HG03432 (cell line): ENCODE measurements at regions not wholly inside any gene's neighbourhood (a gene's known extent, or its start where the extent isn't known, plus 50 kb on each side); places are given as distances from the start of the nearest gene placed in this dataset.
A peak's percentile ranks its signal among the peaks of the same experiment; 100 is the strongest.
"Not testable (repeated sequence)": the region's sequence is repeated elsewhere in the genome, so short reads cannot be mapped to it uniquely, and the experiment has no call there.

Source experiments
- ATAC-seq: cut with Tn5 transposase; IDR thresholded peaks from one replicate; pipeline ENCODE4 v1.9.1; 2021; ENCODE audit warnings: mild to moderate bottlenecking, moderate library complexity; ENCODE audit not compliant: unreplicated experiment

DNA sequence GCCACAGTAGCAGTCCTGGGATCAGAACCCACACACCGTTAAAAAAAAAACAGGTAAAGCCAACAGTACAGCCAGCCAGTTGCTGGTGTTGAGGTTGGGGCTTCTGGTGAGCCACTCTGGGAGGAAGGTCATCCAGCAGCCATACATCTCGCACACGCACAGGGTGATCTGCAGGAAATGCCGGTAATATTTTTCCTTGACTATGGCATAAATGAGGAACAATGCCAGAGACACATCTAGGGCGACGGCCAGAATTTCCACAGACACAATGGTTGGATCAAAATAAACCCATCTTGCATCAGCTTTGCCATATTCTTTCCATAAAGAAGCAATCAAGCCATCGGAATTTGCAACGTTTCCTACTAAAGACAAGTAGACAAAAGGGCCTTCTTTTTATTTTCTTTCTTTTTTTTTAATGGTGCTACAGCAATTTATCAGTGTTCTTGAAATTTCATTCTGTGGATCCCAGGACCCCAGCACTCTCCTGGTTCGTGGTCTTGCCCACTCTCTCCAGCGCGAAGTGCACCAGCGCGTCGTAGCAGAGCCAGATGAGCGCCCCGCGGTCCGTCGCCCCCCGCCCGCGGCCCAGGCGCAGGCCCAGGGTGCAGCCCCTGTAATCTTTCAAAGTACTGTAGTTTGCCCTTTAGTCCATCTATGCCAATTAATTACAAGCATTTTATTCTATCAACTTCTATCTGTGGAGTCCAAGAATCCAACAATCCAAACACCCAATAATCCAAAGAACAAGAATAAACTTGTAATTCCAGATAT lies 861.0 kb downstream of the CDH11 start:
- not testable (repeated sequence) for ATAC-seq

- no peak for ATAC-seq
Measured at GRCh38 chr16:64254443-64255367, 867.2 kb downstream of the CDH11 start.

GRCh38 chr16:64253525-64253924 lies 868.3 kb downstream of the CDH11 start:
- ATAC-seq = peak; percentile 67

DNA sequence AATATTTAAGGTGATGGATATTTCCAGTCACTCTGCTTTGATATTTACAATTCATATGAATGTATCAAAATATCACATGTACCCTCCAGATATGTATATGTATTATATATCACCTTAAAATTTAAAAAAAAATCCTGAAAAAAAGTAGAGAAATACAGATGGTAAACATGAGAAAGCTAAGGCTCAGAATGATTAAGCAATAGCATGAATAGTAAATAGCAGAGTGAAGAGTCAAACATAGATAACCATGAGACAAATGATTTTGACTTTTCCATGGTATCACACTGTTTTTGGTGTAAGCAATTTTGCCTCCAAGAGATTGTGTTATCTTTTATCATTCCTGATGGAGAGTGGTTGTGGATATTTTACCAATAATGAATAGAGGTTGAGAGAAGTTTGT lies 868.8 kb downstream of the CDH11 start:
- no peak for ATAC-seq

- ATAC-seq = no peak
Measured at GRCh38 chr16:64251742-64252141, 870.1 kb downstream of the CDH11 start.

GRCh38 chr16:64250866-64251265 lies 871.0 kb downstream of the CDH11 start:
- no peak for ATAC-seq

DNA sequence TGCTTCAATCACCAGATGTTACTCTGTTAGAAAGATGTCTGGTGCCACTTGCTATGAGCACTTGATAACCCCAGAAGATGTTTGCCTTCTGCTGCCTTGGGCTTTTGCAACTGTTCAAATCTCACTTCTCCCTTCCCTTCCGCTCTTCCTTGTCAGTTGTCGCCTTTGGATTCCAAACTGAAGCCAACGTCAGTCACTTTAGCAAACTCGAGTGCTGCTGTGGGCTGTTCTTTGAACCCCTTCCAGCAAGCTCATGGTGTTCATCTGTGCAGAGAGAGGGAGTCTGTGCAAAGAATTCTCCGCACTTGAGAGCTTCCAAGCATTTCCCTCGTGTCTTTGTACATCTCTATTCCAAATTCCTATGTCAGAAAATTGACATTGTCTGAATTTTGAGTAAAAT lies 879.4 kb downstream of the CDH11 start:
- ATAC-seq = no peak

- ATAC-seq = no peak
Measured at GRCh38 chr16:64240586-64240985, 881.3 kb downstream of the CDH11 start.

GRCh38 chr16:64238571-64238970 lies 883.3 kb downstream of the CDH11 start:
- no peak for ATAC-seq

- no peak for ATAC-seq
Measured at GRCh38 chr16:64236316-64236715, 885.5 kb downstream of the CDH11 start.

DNA sequence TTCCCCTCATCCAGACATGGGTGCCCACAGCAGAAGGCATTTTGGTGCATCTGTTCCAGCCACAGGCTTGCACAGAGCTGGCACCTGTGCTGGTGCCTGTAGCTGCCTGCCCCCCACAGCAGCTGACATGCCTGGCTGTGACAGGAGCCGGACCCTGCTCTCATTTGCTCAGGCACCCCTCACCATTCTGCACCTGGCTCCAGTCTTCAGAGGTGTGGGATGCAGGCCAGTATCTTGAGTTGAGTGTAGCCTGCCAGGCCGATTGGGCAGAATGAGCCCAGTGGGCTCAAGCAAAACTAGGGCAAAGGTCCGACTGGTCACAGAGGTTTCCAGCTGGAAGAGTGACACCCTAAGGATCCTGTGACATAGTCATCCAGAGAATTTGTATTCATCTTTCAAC lies 887.7 kb downstream of the CDH11 start:
- no peak for ATAC-seq

DNA sequence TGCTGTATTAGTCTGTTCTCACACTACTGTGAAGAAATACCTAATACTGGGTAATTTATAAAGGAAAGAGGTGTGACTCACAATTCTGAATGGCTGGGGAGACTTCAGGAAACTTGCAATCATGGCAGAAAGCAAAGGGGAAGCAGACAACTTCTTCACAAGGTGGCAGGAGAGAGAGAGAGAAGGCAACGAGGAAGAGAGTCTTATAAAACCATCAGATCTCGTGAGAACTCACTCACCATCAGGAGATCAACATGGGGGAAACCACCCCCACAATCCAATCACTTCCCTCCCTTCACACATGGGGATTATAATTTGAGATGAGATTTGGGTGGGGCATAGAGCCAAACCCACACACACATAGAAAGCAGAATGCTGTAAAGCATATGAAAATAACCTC lies 896.2 kb downstream of the CDH11 start:
- ATAC-seq = no peak

- ATAC-seq = no peak
Measured at GRCh38 chr16:64225036-64225435, 896.8 kb downstream of the CDH11 start.

DNA sequence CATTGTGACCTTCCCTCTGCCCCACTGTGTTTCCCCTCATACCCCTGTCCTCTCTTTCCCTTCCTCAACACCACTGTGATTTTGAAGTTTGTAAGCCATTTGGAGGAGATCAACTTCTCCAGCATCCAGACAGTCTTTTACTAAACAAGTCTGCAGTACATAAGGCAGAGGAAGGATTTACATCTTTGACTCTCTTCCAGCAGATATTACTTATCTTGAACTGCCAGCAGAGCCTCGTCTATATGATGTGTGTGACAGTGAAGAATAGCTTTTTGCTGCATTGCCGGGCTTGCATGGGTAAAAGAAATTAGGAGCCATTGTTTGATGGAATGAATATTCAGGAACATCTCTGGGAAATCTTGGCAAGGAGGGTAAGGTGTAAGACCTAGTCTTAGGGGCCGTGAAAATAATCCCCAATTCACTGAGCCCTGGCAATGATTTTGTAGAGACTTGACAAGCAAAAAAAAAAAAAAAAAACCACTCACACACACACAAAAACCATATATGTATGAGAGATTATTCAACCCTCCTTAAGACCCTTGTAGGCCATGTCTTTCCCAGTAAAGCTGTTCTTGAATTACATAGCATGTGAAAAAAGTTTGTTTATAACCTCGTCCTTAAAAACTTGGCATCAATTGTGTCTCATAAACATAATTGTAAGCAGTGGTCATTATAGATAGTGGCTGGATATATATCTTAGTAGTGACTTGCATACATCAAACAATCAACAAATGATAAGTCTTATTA lies 903.9 kb downstream of the CDH11 start:
- no peak for ATAC-seq

DNA sequence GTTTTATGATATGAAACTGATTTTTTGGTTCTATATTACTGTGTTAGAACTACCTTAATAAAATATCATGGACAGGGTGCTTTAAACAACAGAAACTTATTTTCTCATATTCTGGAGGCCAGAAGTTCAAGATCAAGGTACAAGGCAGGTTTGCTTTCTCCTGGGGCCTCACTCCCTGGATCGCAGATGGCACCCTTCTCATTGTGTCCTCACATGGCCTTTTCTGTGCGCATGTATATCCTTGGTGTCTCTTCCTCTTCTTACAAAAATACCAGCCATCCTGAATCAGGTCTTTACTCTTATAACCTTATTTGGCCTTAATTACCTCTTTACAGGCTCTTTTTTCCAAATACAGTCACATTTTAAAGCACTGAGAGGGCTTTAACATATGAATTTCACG lies 906.1 kb downstream of the CDH11 start:
- no peak for ATAC-seq

GRCh38 chr16:64211331-64211730 lies 910.5 kb downstream of the CDH11 start:
- no peak for ATAC-seq

- ATAC-seq = no peak
Measured at GRCh38 chr16:64206862-64207261, 915.0 kb downstream of the CDH11 start.

DNA sequence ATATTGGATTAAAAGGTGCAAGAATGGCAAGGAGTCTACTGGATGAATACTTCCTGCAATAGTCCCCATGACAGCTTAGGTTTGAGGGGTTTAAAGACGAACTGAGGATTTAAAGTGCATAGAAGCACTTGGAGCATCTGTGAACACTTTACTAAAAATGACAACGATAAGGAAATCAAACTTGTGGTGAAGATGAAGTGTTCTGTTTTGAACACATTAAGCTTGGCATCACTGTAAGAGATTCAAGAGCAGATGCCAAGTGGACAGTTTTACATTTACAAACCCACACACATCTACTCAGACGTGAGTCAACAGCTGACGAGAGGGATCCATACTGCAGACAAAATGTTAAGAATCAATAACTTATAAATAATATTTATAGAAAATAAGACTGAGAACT lies 918.7 kb downstream of the CDH11 start:
- no peak for ATAC-seq

DNA sequence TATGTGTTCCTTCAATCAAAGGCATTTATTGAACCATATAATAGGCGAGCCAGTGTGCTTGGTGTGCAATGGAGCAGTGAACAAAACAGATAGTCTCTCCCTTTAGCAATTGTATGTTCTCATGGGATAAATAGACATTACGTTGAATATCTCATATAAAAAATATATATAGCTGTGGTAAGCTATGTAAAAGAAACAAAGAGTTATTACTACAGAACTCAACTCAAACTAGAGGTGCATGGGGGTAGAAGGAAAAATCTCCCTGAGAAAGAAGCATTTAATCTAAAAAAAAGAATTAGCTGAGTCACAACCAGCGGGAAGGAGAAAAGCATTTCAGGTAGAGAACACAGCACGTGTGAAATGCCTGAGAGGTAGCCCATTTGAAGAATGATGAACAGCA lies 919.3 kb downstream of the CDH11 start:
- ATAC-seq = no peak

GRCh38 chr16:64196444-64196843 lies 925.4 kb downstream of the CDH11 start:
- ATAC-seq = no peak

GRCh38 chr16:64185954-64186353 lies 935.9 kb downstream of the CDH11 start:
- ATAC-seq = no peak
